ENCODE measurements at regions not wholly inside any gene's neighbourhood (a gene's known extent, or its start where the extent isn't known, plus 50 kb on each side); places are given as distances from the start of the nearest gene placed in this dataset.

DNA sequence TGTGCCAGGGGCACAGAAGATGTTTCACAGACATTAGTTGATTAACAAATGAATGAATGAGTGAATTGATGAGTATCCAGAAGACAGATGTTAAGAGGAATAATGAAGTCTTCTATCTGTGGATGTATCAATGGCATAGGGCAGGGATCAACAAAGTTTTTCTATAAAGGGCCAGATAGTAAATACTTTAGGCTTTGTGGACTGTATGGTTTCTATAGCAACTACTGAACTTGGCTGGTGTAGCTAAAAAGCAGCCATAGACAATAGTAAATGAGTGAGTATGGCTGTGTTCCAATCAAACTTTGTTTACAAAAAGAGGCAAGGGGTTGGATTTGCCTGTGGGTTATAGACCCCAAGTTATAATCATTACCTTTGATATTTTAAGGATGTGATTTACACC lies 144.0 kb downstream of the PRL start:
- Histone ChIP-seq H3K4me3 (ENCODE audit: low read depth, low read length, poor library complexity, severe bottlenecking) (no peak overlapping the region), H3K79me2 (ENCODE audit: insufficient read depth, low read length) (no peaks in the 10 kb centered on the region), H3K27ac (ENCODE audit: low read depth, low read length, poor library complexity, severe bottlenecking) (peak overlapping the region; percentile 65), H4K20me1 (ENCODE audit: insufficient read depth, low read length) (no peaks in the 10 kb centered on the region), H3K9me2 (ENCODE audit: low read depth, low read length) (no peaks in the 10 kb centered on the region), H3K9me3 (ENCODE audit: low read length) (no peaks in the 10 kb centered on the region), H3F3A (ENCODE audit: insufficient read depth, low read length) (no peaks in the 10 kb centered on the region), H3K4me2 (ENCODE audit: low read length) (no peak overlapping the region), H2AFZ (ENCODE audit: low read length) (no peak overlapping the region), H3K4me1 (ENCODE audit: insufficient read depth, low read length, severe bottlenecking) (peaks cover 66% of the 10 kb centered on the region), H3K27me3 (ENCODE audit: insufficient read depth, low read length) (no peaks in the 10 kb centered on the region), H3K9ac (ENCODE audit: low read length) (no peak overlapping the region), H3K36me3 (ENCODE audit: insufficient read depth, low read length) (no peaks in the 10 kb centered on the region)
- TF ChIP-seq EZH2 (IDR thresholded peaks at IDR 0.05; ENCODE audit: borderline replicate concordance, low read length) = no peak
- TF ChIP-seq, protein P1, sequence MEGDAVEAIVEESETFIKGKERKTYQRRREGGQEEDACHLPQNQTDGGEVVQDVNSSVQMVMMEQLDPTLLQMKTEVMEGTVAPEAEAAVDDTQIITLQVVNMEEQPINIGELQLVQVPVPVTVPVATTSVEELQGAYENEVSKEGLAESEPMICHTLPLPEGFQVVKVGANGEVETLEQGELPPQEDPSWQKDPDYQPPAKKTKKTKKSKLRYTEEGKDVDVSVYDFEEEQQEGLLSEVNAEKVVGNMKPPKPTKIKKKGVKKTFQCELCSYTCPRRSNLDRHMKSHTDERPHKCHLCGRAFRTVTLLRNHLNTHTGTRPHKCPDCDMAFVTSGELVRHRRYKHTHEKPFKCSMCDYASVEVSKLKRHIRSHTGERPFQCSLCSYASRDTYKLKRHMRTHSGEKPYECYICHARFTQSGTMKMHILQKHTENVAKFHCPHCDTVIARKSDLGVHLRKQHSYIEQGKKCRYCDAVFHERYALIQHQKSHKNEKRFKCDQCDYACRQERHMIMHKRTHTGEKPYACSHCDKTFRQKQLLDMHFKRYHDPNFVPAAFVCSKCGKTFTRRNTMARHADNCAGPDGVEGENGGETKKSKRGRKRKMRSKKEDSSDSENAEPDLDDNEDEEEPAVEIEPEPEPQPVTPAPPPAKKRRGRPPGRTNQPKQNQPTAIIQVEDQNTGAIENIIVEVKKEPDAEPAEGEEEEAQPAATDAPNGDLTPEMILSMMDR (IDR thresholded peaks at IDR 0.05; ENCODE audit: low read length) = no peak

DNA sequence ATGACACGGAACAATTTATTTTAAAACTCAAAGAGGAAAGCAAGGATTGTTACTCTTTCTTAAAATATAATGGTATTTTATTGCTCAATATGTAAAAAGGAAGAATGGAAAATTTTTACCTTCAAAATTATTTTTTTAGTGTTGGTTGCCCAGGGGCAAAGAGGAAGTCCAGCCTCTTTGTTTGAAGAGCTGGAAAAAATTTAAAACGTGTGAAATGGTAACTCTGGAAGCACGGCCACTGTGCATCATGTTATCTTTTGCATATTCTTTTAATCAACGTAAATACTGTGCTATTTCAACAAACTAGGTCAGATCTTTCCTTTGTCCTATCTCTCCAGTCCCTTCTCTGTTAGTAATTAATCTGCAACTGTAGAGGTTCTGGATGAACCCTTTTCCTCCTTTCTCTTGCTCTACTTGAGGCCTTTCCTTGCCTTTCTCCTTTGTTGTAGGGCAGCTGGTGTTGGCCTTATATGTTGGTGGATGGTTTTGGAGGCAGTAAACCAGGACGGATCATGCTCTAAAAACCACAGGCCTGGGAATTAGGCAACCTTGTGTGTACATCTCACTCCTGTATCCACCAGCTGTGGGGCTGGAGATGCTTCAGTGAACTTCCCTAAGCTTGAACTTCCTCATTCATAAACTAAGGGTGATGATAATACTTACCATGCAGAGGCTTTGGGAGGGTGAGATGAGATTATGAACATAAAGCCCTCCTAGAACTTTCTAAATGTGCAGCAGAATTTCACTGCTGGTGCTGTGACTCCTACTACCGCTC lies 143.3 kb downstream of the PRL start:
- Histone ChIP-seq H3K9me2 (ENCODE audit: low read depth, low read length) (no peaks in the 10 kb centered on the region), H3K27ac (ENCODE audit: low read depth, low read length, poor library complexity, severe bottlenecking) (peak overlapping the region; percentile 65), H4K20me1 (ENCODE audit: insufficient read depth, low read length) (no peaks in the 10 kb centered on the region), H2AFZ (ENCODE audit: low read length) (no peak overlapping the region), H3K9me3 (ENCODE audit: low read length) (no peaks in the 10 kb centered on the region), H3K27me3 (ENCODE audit: insufficient read depth, low read length) (no peaks in the 10 kb centered on the region), H3F3A (ENCODE audit: insufficient read depth, low read length) (no peaks in the 10 kb centered on the region), H3K79me2 (ENCODE audit: insufficient read depth, low read length) (no peaks in the 10 kb centered on the region), H3K4me3 (ENCODE audit: low read depth, low read length, poor library complexity, severe bottlenecking) (no peak overlapping the region), H3K36me3 (ENCODE audit: insufficient read depth, low read length) (no peaks in the 10 kb centered on the region), H3K4me2 (ENCODE audit: low read length) (peak overlapping the region; percentile 4; the same call in 1 of the 2 replicates), H3K4me1 (ENCODE audit: insufficient read depth, low read length, severe bottlenecking) (peaks cover 59% of the 10 kb centered on the region), H3K9ac (ENCODE audit: low read length) (no peak overlapping the region)
- TF ChIP-seq, protein P1 (IDR thresholded peaks at IDR 0.05; ENCODE audit: low read length) = no peak
- no peak for TF ChIP-seq EZH2 (IDR thresholded peaks at IDR 0.05; ENCODE audit: borderline replicate concordance, low read length)

DNA sequence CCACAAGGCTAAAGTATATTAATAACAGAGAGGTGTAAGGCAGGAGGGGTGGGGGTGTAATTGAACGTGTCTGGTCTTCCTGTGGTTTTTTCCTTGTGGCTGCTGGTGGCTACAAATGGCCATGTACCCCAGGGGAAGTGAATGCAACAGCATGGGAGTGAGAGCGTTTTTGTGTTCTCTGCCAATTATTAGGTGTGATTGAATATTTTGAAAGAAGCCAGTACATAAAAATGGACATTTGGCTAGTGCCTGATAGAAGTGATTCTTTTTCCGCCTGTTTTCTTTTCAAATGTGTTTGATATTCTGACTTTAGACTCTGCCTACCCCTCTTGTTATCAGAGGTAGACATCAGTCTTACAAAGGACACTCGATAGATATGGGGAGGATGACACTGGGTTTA lies 141.3 kb downstream of the PRL start:
- Histone ChIP-seq H3K27me3 (ENCODE audit: insufficient read depth, low read length) (no peaks in the 10 kb centered on the region), H4K20me1 (ENCODE audit: insufficient read depth, low read length) (no peaks in the 10 kb centered on the region), H3K4me1 (ENCODE audit: insufficient read depth, low read length, severe bottlenecking) (peaks cover 39% of the 10 kb centered on the region), H3K27ac (ENCODE audit: low read depth, low read length, poor library complexity, severe bottlenecking) (no peak overlapping the region), H3K9me2 (ENCODE audit: low read depth, low read length) (no peaks in the 10 kb centered on the region), H3K79me2 (ENCODE audit: insufficient read depth, low read length) (no peaks in the 10 kb centered on the region), H3K36me3 (ENCODE audit: insufficient read depth, low read length) (no peaks in the 10 kb centered on the region), H3F3A (ENCODE audit: insufficient read depth, low read length) (no peaks in the 10 kb centered on the region), H3K9me3 (ENCODE audit: low read length) (no peaks in the 10 kb centered on the region), H3K9ac (ENCODE audit: low read length) (no peak overlapping the region), H3K4me3 (ENCODE audit: low read depth, low read length, poor library complexity, severe bottlenecking) (no peak overlapping the region), H2AFZ (ENCODE audit: low read length) (no peak overlapping the region), H3K4me2 (ENCODE audit: low read length) (no peak overlapping the region)
- TF ChIP-seq EZH2 (IDR thresholded peaks at IDR 0.05; ENCODE audit: borderline replicate concordance, low read length) = no peak
- TF ChIP-seq, protein P1 (IDR thresholded peaks at IDR 0.05; ENCODE audit: low read length) = no peak

Data from OCI-LY1 (cell line).